Tibial nerve (tissue), 4 donors: ENCODE measurements at regions not wholly inside any gene's neighbourhood (a gene's known extent, or its start where the extent isn't known, plus 50 kb on each side); places are given as distances from the start of the nearest gene placed in this dataset.

Experiments
- CTCF ChIP-seq, 5 experiments: fragments of 200-600 bp in 3 of 5; fragments of 450-650 bp in 2 of 5; sonication (generic) in 3 of 5; IDR thresholded peaks; one replicate each; pipeline ENCODE4 v1.5.1; 2016 to 2019; ENCODE audit warnings: antibody characterized with exemption in 5 of 5, mild to moderate bottlenecking in 3 of 5, moderate library complexity in 2 of 5
- EP300 ChIP-seq, 2 donors: sonication (generic); formaldehyde crosslinking; IDR thresholded peaks; one replicate each; pipeline ENCODE4 v1.6.1; 2017; ENCODE audit warnings: antibody characterized with exemption in 2 of 2, mild to moderate bottlenecking in 1 of 2
- POLR2A ChIP-seq, 2 donors: fragments of 450-650 bp; IDR thresholded peaks; one replicate each; pipeline ENCODE4 v1.6.1; 2017; ENCODE audit warnings: antibody characterized with exemption in 2 of 2, mild to moderate bottlenecking in 2 of 2, moderate library complexity in 2 of 2

- no peak for TF ChIP-seq CTCF (IDR thresholded peaks at IDR 0.05)
- TF ChIP-seq EP300 (IDR thresholded peaks at IDR 0.05), result no peak
- TF ChIP-seq POLR2A (IDR thresholded peaks at IDR 0.05), result no peak
These were observed 262.0 kb downstream of the BMP7 start for GRCh38 chr20:57004416-57004815.
